ENCODE measurements at regions not wholly inside any gene's neighbourhood (a gene's known extent, or its start where the extent isn't known, plus 50 kb on each side); places are given as distances from the start of the nearest gene placed in this dataset.

DNA sequence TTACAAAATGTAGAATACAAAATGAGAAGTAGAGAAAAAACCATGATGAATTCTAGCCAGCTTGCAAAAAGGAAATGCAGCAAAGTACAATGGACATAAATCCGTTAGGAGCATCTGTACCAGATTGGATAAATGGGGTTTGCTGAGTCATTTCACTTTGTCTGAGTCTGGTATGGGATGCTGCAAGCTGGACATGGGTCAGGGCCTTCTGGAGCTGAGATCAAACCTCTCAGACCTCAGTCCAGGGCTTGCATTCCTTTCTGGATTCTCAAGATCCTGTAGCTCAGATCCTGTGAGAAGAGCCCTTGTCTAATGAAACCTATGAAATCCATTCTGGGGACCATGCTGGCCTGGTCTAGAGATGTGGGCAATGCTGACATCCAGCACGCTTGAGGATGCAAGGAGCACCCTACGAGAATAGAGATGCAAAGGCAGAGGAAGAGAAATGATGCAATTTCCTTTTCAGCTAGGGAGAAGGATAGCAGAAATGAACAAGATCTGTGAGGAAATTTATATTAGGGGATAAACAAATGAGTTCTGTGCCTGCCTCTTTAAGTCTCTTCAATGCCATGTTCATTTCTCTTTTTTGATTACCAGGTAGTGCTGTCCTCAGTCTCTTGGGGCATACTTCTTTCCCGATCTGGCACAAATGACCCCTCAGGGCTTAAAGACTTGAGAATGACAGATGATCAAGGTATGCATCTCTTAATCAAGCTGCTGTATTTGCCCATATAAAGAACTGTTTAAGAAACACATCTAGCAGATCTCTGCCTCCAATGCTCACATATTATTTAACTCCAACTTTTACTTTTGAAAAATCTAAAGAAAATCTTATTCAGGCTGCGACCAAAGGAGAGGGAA is 230.4 kb downstream of the MEIS1 start:
- no peak for TF ChIP-seq ZNF121 (tag by site-specific recombination; IDR thresholded peaks at IDR 0.05)
- TF ChIP-seq, protein P1, sequence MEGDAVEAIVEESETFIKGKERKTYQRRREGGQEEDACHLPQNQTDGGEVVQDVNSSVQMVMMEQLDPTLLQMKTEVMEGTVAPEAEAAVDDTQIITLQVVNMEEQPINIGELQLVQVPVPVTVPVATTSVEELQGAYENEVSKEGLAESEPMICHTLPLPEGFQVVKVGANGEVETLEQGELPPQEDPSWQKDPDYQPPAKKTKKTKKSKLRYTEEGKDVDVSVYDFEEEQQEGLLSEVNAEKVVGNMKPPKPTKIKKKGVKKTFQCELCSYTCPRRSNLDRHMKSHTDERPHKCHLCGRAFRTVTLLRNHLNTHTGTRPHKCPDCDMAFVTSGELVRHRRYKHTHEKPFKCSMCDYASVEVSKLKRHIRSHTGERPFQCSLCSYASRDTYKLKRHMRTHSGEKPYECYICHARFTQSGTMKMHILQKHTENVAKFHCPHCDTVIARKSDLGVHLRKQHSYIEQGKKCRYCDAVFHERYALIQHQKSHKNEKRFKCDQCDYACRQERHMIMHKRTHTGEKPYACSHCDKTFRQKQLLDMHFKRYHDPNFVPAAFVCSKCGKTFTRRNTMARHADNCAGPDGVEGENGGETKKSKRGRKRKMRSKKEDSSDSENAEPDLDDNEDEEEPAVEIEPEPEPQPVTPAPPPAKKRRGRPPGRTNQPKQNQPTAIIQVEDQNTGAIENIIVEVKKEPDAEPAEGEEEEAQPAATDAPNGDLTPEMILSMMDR (tag by site-specific recombination; IDR thresholded peaks at IDR 0.05) = no peak
- no peak for TF ChIP-seq YY1 (tag by site-specific recombination; IDR thresholded peaks at IDR 0.05)
- no peak for TF ChIP-seq ZNF529 (tag by site-specific recombination; IDR thresholded peaks at IDR 0.05; ENCODE audit: insufficient replicate concordance)
- TF ChIP-seq KLF16 (tag by site-specific recombination; IDR thresholded peaks at IDR 0.05) = no peak
- TF ChIP-seq, protein P2, sequence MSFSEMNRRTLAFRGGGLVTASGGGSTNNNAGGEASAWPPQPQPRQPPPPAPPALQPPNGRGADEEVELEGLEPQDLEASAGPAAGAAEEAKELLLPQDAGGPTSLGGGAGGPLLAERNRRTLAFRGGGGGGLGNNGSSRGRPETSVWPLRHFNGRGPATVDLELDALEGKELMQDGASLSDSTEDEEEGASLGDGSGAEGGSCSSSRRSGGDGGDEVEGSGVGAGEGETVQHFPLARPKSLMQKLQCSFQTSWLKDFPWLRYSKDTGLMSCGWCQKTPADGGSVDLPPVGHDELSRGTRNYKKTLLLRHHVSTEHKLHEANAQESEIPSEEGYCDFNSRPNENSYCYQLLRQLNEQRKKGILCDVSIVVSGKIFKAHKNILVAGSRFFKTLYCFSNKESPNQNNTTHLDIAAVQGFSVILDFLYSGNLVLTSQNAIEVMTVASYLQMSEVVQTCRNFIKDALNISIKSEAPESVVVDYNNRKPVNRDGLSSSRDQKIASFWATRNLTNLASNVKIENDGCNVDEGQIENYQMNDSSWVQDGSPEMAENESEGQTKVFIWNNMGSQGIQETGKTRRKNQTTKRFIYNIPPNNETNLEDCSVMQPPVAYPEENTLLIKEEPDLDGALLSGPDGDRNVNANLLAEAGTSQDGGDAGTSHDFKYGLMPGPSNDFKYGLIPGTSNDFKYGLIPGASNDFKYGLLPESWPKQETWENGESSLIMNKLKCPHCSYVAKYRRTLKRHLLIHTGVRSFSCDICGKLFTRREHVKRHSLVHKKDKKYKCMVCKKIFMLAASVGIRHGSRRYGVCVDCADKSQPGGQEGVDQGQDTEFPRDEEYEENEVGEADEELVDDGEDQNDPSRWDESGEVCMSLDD (tag by site-specific recombination; IDR thresholded peaks at IDR 0.05) = no peak
- no peak for TF ChIP-seq SETDB1 (IDR thresholded peaks at IDR 0.05; ENCODE audit: insufficient read length, low read length)
- TF ChIP-seq, protein P3, sequence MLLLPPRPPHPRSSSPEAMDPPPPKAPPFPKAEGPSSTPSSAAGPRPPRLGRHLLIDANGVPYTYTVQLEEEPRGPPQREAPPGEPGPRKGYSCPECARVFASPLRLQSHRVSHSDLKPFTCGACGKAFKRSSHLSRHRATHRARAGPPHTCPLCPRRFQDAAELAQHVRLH (tag by site-specific recombination; IDR thresholded peaks at IDR 0.05) = no peak
- TF ChIP-seq ZBTB7A (tag by site-specific recombination; IDR thresholded peaks at IDR 0.05; ENCODE audit: low read depth) = no peak
